GM23338 (cell line): ENCODE measurements at regions not wholly inside any gene's neighbourhood (a gene's known extent, or its start where the extent isn't known, plus 50 kb on each side); places are given as distances from the start of the nearest gene placed in this dataset.

Experiments used
- ATAC-seq: fragments of 200-7000 bp; cut with Tn5 transposase; 3 replicates; pipeline ENCODE4 v1.9.1; 2020
- DNase-seq: peaks from one replicate; pipeline ENCODE4 v3.0.0-alpha.2; 2015; ENCODE audit warnings: low spot score
- H2AFZ ChIP-seq: fragments of 200-600 bp; sonication (generic); 2 replicates; pipeline ENCODE4 v1.8.0; 2016; ENCODE audit warnings: antibody characterized with exemption, mild to moderate bottlenecking, moderate library complexity
- H3F3A ChIP-seq: fragments of 200-600 bp; sonication (generic); replicated peaks from 2 replicates; pipeline ENCODE4 v1.8.0; 2017; ENCODE audit warnings: antibody characterized with exemption, mixed run types, low read depth
- H3K27ac ChIP-seq: fragments of 200-600 bp; sonication (generic); 2 replicates; pipeline ENCODE4 v1.6.1; 2016; ENCODE audit warnings: low read depth
- H3K27me3 ChIP-seq: fragments of 200-600 bp; sonication (generic); 2 replicates; pipeline ENCODE4 v1.8.0; 2016; ENCODE audit warnings: mild to moderate bottlenecking, mixed run types, moderate library complexity; ENCODE audit not compliant: insufficient read depth
- H3K36me3 ChIP-seq: fragments of 200-600 bp; sonication (generic); 2 replicates; pipeline ENCODE4 v1.8.0; 2016; ENCODE audit warnings: mild to moderate bottlenecking; ENCODE audit not compliant: insufficient read depth
- H3K4me1 ChIP-seq: fragments of 200-600 bp; sonication (generic); 2 replicates; pipeline ENCODE4 v1.8.0; 2016; ENCODE audit warnings: mild to moderate bottlenecking, moderate library complexity; ENCODE audit not compliant: insufficient read depth
- H3K4me2 ChIP-seq: fragments of 200-600 bp; sonication (generic); 2 replicates; pipeline ENCODE4 v1.7.1; 2017; ENCODE audit warnings: mixed run types
- H3K4me3 ChIP-seq: fragments of 200-600 bp; sonication (generic); 2 replicates; pipeline ENCODE4 v1.6.1; 2016; ENCODE audit warnings: mixed run types
- H3K79me2 ChIP-seq: fragments of 200-600 bp; sonication (generic); replicated peaks from 2 replicates; pipeline ENCODE4 v1.8.0; 2017; ENCODE audit warnings: mild to moderate bottlenecking; ENCODE audit not compliant: insufficient read depth
- H3K9me2 ChIP-seq: fragments of 200-600 bp; sonication (generic); 2 replicates; pipeline ENCODE4 v1.8.0; 2017; ENCODE audit not compliant: insufficient read depth
- H4K20me1 ChIP-seq: fragments of 200-600 bp; sonication (generic); replicated peaks from 2 replicates; pipeline ENCODE4 v1.8.0; 2017; ENCODE audit warnings: mild to moderate bottlenecking; ENCODE audit not compliant: insufficient read depth
- H3K27ac Mint-ChIP-seq: 2 replicates; pipeline ENCODE4 v1.8.0; 2020; ENCODE audit warnings: inconsistent platforms, mild to moderate bottlenecking, moderate library complexity, mixed read lengths
- H3K27me3 Mint-ChIP-seq: 3 replicates; pipeline ENCODE4 v1.8.0; 2022; ENCODE audit warnings: low read depth, mild to moderate bottlenecking, moderate library complexity, mixed read lengths, inconsistent platforms; ENCODE audit not compliant: insufficient read depth, poor library complexity
- H3K36me3 Mint-ChIP-seq: 3 replicates; pipeline ENCODE4 v1.8.0; 2021; ENCODE audit warnings: low read depth, mild to moderate bottlenecking, inconsistent platforms, moderate library complexity, mixed read lengths
- H3K4me1 Mint-ChIP-seq: 3 replicates; pipeline ENCODE4 v1.8.0; 2020; ENCODE audit warnings: mild to moderate bottlenecking, inconsistent platforms, mixed read lengths
- H3K4me3 Mint-ChIP-seq: 3 replicates; pipeline ENCODE4 v1.8.0; 2021; ENCODE audit warnings: moderate library complexity, mild to moderate bottlenecking, inconsistent platforms, mixed read lengths
- H3K9me3 Mint-ChIP-seq: 3 replicates; pipeline ENCODE4 v1.8.0; 2020; ENCODE audit warnings: moderate library complexity, mild to moderate bottlenecking, inconsistent platforms, mixed read lengths
- CREB1 ChIP-seq: fragments of 250-450 bp; sonication (Bioruptor Pico); IDR thresholded peaks from 2 replicates; pipeline ENCODE4 v1.5.0; 2020; ENCODE audit warnings: low read depth, mild to moderate bottlenecking, moderate library complexity
- ETS1 ChIP-seq: IDR thresholded peaks from 2 replicates; pipeline ENCODE4 v1.6.1; 2016; ENCODE audit warnings: antibody characterized with exemption
- EZH2phosphoT487 ChIP-seq: fragments of 200-600 bp; sonication (generic); IDR thresholded peaks from one replicate; pipeline ENCODE4 v1.8.1; 2018; ENCODE audit warnings: antibody characterized with exemption; ENCODE audit not compliant: unreplicated experiment
- NANOG ChIP-seq: IDR thresholded peaks from 2 replicates; pipeline ENCODE4 v1.6.1; 2016; ENCODE audit warnings: antibody characterized with exemption, borderline replicate concordance
- STAT1 ChIP-seq: IDR thresholded peaks from one replicate; pipeline ENCODE4 v1.6.1; 2016; ENCODE audit warnings: antibody characterized with exemption; ENCODE audit not compliant: unreplicated experiment
- ZNF114 ChIP-seq: fragments of 250-450 bp; sonication (Bioruptor Pico); IDR thresholded peaks from 2 replicates; pipeline ENCODE4 v1.5.0; 2020; ENCODE audit warnings: mild to moderate bottlenecking, moderate library complexity
- ZNF331 ChIP-seq: fragments of 250-450 bp; sonication (Bioruptor Pico); IDR thresholded peaks from 2 replicates; pipeline ENCODE4 v1.5.0; 2020; ENCODE audit warnings: low read depth, mild to moderate bottlenecking, moderate library complexity
- ZNF462 ChIP-seq: fragments of 250-450 bp; sonication (Bioruptor Pico); IDR thresholded peaks from 2 replicates; pipeline ENCODE4 v1.5.0; 2020; ENCODE audit warnings: mild to moderate bottlenecking, moderate library complexity

- Mint-ChIP-seq H3K27me3 (peaks cover 3% of the 10 kb centered on the region), H3K4me1 (no peaks in the 10 kb centered on the region), H3K27ac (no peak overlapping the region), H3K9me3 (no peaks in the 10 kb centered on the region; the same call in 2 of the 3 replicates), H3K4me3 (no peak overlapping the region), H3K36me3 (no peaks in the 10 kb centered on the region)
- Histone ChIP-seq H3K4me1 (no peaks in the 10 kb centered on the region), H3K79me2 (no peaks in the 10 kb centered on the region), H3K36me3 (no peaks in the 10 kb centered on the region), H3K4me2 (no peak overlapping the region), H3K9me2 (0 out of 2 replicates have a peak, but pooled peaks cover 3% of the 10 kb centered on the region), H3F3A (no peaks in the 10 kb centered on the region), H3K27ac (no peak overlapping the region), H4K20me1 (no peaks in the 10 kb centered on the region), H2AFZ (no peak overlapping the region), H3K4me3 (no peak overlapping the region), H3K27me3 (no peaks in the 10 kb centered on the region)
- DNase-seq (no peak), ATAC-seq (no peak)
- TF ChIP-seq ZNF114 (no peak), ZNF462 (CRISPR knock-in tag) (no peak), ETS1 (no peak), STAT1 (no peak), NANOG (no peak), EZH2phosphoT487 (no peak), ZNF331 (CRISPR knock-in tag) (no peak), CREB1 (CRISPR knock-in tag) (no peak)
These were observed 188.3 kb upstream of the GMDS start for GRCh38 chr6:2433711-2434110.
